Left forelimb (tissue), 1 donor: ENCODE measurements at regions not wholly inside any gene's neighbourhood (a gene's known extent, or its start where the extent isn't known, plus 50 kb on each side); places are given as distances from the start of the nearest gene placed in this dataset.
"Not testable (repeated sequence)": the region's sequence is repeated elsewhere in the genome, so short reads cannot be mapped to it uniquely, and the experiment has no call there.

ENCODE experiments used
- DNase-seq: peaks from one replicate; pipeline ENCODE4 v3.0.0-alpha.2; 2018; ENCODE audit warnings: low spot score

DNA sequence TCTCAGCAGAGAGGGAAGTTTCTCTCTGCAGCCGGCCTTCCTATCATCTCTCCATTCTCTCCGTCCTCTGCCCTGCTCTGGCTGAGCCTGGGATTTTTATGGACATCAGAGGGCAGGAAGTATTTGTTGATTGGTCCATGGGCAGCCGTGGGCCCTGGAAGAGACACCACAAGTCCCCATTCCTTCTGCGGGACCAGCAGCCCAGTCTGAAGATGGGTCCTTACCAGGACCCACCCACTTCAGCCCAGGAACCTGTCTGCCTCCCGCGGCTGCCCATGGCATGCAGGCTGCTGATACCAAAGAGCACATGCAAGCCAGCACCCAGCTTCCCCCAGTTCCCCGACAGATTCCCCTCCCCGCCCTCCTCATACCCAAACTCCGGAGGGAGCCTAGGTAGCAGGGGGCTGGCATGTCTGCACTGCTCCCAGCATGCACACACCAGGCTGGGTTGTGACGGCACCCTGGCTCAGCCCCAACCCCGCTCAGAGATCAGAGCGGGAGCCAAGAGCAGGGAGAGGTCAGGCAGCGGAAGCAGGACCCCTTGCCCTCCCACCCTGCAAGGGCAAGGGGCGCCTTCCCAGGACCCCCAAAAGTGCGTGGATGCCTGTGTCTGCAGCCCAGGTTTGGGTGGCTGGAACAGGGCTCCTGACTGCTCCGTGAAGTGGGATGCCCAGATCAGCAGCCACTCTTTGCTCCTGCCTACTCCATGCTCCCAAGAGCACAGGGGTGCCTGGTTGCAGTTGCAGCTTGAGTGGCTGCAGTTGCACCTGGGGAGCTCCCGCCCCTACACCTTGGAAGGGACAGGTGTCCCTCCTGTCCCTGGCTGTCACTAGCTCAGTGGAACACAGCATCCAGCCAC lies 538.6 kb upstream of the POT1 start:
- no peak for DNase-seq

DNA sequence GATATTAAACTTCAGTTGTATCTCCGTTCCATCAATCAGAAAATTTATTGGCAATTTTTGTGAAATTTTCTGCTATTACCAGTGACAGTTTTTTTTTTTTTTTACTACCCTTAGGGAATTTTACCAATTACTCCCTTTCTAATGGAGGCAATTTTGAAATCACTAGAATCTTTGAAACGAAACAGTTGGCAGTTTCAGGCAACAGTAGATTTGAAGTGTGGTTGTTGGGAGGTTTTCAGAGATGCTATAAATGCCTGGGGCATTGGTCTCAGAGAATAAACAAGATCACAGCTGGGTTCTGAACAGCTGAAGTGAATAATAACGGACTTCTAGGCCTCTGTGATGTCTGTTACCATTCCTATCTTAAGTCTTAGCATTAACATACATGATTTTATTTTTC lies 535.9 kb upstream of the POT1 start:
- DNase-seq: no peak

DNA sequence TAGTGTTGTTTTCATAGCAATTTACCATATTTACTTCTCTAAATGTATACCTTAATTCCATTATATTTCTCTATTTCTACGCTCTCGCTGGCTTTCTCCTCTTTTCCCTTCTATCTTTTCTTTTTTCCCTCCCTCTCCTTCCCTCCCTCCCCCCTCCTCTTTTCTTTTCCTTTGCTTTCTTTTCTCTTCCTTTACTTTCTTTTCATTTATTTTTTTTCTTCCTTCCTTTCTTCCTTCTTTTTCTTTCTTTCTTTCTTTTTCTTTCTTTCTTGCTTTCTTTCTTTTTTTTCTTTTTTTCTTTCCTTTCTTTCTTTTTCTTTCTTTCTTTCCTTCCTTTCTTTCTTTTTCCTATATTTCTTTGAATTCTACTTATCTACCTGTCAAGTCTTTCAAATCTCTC lies 533.0 kb upstream of the POT1 start:
- DNase-seq: no peak

DNA sequence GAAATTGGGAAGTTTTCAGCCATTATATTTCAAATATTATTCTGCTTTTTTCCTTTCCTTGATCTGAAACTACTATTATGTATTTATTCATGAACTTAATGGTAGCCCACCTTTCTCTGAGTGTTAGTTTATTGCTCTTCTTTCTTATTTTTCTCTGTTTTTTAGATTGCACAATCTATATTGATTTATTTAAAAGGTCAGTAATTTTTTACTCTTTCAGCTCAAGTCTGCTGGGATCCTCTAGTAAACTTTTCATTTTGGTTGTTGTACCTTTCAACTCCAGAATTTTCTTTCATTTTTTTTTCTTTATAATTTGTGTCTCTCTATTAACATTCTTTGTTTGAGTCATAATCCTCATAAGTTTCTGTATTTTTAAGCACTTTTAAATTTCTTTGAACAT lies 529.4 kb upstream of the POT1 start:
- DNase-seq: no peak

- no peak for DNase-seq
Measured at GRCh38 chr7:125450749-125451148, 521.1 kb upstream of the POT1 start.

DNA sequence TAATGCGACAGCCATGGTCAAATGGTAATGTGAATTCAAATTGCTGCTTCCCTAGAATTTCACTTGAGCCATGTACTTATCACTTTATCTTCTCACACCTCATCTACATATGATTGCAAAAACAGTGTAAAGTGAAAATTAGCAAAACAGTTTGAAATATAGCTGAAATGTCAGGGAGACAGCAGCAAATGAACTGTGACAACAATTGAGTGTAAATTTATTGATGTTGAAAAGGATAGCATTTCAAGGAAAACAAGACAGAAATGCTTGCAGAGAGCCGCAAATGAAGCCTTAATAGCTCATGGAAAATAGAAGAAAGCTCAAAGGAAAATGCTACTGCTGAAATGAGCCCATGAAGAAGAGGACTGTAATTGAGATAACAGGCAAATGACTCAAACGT lies 516.2 kb upstream of the POT1 start:
- no peak for DNase-seq

DNA sequence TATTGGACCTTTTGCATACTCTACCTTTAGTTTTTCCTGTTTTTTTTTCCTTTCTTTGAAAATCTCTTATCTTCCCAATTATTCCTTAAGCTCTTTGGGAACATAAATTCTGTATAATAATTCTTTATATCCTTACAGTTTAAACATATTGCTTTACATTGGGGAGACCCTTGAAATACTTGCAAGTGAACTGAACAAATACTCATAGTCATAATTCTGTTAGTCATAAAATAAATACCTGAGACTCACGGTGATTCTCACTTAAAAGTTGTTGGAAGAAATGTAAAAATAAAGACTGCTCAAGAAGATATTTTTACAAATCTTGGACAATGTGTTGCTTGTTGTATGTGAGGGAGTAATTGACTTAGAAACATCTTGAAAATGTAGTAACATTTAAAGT lies 515.2 kb upstream of the POT1 start:
- no peak for DNase-seq

- no peak for DNase-seq
Measured at GRCh38 chr7:125436220-125436619, 506.6 kb upstream of the POT1 start.

- DNase-seq: no peak
Measured at GRCh38 chr7:125431349-125431748, 501.7 kb upstream of the POT1 start.

DNA sequence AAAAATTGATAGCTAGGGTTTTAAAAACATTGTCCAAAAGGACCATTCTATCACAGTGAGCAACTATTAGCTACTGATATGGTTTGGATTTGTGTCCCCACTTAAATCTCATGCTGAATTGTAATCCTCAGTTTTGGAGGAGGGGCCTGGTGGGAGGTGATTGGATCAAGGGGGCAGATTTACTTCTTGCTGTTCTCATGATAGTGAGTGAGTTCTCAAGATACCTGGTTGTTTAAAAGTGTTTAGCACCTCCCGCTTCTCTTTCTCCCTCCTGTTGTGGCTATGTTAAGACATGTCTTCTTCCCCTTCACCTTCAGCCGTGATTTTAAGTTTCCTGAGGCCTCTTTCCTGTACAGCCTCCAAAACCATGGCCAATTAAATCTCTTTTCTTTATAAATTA lies 500.4 kb upstream of the POT1 start:
- no peak for DNase-seq

GRCh38 chr7:125427676-125428075 lies 498.1 kb upstream of the POT1 start:
- no peak for DNase-seq

DNA sequence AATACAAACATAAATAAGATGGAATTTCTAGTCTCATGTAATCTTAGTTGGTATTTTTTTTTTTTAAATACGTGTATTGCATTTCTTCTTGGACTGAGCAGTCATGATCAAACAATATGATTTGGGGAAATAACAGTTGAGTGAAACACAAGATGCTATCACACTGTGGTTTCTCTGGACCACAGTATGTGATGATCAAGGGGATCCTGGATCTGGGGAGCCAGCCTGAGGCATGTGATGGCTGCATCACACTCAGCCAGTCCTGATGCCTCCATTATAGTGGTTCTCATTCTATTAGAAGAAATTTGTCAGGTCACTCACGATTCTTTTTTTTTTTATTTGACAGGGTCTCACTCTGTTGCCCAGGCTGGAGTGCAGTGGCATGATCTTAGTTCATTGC lies 495.9 kb upstream of the POT1 start:
- DNase-seq: no peak

DNA sequence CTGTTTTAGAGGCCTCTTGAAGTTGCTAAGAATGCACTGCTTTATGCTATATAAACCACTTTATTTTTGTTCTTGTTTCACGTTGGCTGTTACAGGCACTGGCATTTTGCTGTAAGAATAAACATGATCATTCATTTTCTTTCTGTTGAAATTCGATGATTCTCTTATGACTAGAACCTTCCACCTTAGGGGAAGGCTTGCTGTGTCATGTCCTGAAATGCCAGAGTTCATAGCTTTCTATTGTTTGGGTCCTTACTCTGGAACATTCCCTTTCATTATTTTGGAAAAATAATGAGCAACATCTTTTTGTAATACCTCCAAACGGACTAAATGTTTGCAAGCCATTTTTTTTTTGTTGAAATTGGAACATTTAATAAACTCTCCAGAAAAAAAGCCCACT lies 495.1 kb upstream of the POT1 start:
- DNase-seq: no peak

- DNase-seq: no peak
Measured at GRCh38 chr7:125423458-125424155, 494.0 kb upstream of the POT1 start.

DNA sequence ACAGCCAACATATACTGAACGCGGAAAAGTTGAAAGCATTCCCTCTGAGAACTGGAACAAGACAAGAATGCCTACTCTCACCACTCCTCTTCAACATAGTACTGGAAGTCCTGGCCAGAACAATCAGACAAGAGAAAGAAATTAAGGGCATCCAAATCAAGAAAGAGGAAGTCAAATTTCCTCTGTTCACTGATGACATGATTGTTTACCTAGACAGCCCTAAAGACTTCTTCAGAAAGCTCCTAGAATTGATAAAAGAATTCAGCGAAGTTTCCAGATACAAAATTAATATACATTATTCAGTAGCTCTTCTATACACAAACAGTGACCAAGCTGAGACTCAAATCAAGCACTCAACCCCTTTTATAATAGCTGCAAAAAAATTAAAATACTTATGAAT lies 491.8 kb upstream of the POT1 start:
- not testable (repeated sequence) for DNase-seq

- DNase-seq: no peak
Measured at GRCh38 chr7:125412890-125413665, 483.5 kb upstream of the POT1 start.

GRCh38 chr7:125409921-125410320 lies 480.3 kb upstream of the POT1 start:
- DNase-seq: no peak

GRCh38 chr7:125406111-125406510 lies 476.5 kb upstream of the POT1 start:
- no peak for DNase-seq

DNA sequence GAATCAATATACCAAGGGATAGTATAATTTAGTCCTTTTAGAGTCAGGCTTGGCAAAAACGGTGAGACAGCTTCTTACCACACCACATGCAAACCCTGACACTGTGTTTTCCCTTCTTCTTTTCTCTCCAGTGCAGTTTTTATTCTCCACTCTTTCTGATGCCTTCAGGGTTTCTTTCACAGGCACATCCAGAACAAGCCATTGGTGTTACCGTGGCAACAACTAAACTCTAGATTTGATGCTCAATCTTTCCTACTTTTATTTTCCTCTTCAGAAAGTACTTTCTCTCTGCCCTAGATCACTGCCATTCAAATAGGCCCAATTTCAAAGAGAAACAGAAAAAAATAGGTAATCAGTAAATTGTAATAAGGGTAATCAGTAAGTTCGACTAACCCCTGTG lies 469.8 kb upstream of the POT1 start:
- DNase-seq: no peak

DNA sequence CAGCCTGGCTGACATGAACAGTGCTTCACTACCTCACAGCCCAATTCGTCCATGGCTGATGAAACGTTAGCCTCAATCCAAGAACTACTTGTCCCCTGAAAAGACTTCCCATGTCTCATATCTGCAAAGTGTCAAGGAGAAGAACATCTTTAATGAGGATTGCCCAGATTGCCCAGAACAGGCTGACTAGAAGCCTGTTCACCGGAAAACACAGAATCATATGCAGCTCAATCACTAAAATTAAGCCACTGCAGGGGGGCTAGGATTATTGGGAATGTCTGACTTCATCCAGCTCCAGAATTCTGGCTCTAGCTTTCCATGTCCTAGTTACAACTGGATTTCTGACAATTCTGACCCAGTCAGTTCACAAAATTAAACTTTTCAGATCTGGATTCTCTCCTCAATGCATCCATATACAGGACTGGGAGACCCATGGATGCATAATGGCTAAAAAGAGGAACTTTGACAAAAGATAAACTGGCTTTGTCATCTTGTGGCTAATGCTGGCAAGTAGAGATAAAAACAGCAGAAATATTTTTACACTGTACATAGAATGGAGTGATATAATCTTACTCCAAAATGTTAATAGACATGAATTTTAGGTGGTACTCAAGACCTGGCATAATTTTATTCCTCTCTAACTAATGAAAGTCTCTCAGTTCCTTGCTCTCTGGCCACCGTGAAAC lies 467.0 kb upstream of the POT1 start:
- DNase-seq: no peak

DNA sequence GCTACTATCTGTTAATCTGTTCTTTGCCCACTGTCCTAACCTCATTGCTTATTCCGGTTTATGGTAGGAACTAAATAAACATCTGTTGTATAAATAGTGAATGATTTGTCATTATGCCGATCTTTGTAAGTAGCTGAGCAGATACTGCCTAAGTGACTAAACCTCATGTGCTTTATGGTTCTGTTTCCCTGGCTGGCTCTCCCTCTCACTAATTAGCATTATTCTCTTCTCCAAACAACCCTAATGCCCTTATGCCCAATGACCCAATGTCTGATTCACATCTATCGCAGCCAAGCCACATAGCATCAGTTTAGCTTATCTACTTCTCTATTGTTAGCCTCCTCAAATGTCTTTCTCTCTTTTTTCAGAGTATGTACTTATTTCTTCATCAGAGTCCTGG lies 462.3 kb upstream of the POT1 start:
- no peak for DNase-seq

- DNase-seq: no peak
Measured at GRCh38 chr7:125390981-125391380, 461.4 kb upstream of the POT1 start.
